Upper lobe of left lung (tissue), 4 donors: ENCODE measurements at regions not wholly inside any gene's neighbourhood (a gene's known extent, or its start where the extent isn't known, plus 50 kb on each side); places are given as distances from the start of the nearest gene placed in this dataset.

Source experiments
- EP300 ChIP-seq, 4 donors: sonication (generic); formaldehyde crosslinking; IDR thresholded peaks; one replicate each; pipeline ENCODE4 v1.5.1; 2017; ENCODE audit warnings: antibody characterized with exemption in 4 of 4, control low read depth in 2 of 4
- POLR2A ChIP-seq, 4 donors: fragments of 450-650 bp; IDR thresholded peaks; one replicate each; pipeline ENCODE4 v1.5.1; 2016 to 2017; ENCODE audit warnings: antibody characterized with exemption in 4 of 4, mild to moderate bottlenecking in 2 of 4
- TF ChIP-seq, protein P1 (sequence below), 6 experiments: fragments of 450-650 bp in 4 of 6; fragments of 200-600 bp in 2 of 6; sonication (generic) in 2 of 6; IDR thresholded peaks; one replicate each; pipeline ENCODE4 v1.5.1; 2016 to 2019; ENCODE audit warnings: antibody characterized with exemption in 6 of 6

DNA sequence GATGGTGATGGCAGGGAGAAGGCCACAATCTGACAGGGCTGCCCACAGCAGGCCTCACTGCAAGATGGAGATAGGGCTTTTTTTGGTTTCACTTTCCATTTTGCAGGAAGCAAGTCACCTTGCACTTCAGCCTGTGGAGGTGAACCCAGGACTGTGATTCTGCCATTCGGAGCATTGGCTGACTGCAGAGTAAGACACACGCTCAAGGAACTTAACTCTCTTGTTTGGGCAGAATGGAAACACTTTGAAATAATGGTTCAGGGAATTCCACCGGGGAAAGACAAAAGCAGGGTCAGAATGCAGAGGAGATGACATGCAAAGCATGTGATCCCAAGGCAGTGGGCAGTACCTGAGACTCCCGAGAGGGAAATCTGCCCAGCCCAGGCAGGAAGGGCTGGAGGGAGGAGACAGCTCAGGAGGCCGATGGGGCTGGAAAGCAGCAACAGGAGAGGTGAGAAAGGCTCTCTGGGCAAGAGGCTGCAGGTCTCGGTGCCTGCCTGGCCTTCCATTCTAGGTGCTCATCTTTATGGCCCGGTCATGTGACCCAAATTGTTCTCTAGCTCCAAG, 58.7 kb upstream of the PRMT8 start:
- TF ChIP-seq, protein P1, sequence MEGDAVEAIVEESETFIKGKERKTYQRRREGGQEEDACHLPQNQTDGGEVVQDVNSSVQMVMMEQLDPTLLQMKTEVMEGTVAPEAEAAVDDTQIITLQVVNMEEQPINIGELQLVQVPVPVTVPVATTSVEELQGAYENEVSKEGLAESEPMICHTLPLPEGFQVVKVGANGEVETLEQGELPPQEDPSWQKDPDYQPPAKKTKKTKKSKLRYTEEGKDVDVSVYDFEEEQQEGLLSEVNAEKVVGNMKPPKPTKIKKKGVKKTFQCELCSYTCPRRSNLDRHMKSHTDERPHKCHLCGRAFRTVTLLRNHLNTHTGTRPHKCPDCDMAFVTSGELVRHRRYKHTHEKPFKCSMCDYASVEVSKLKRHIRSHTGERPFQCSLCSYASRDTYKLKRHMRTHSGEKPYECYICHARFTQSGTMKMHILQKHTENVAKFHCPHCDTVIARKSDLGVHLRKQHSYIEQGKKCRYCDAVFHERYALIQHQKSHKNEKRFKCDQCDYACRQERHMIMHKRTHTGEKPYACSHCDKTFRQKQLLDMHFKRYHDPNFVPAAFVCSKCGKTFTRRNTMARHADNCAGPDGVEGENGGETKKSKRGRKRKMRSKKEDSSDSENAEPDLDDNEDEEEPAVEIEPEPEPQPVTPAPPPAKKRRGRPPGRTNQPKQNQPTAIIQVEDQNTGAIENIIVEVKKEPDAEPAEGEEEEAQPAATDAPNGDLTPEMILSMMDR (IDR thresholded peaks at IDR 0.05) = no peak
- TF ChIP-seq POLR2A (IDR thresholded peaks at IDR 0.05) (no peak), EP300 (IDR thresholded peaks at IDR 0.05) (no peak)
